ENCODE measurements at regions not wholly inside any gene's neighbourhood (a gene's known extent, or its start where the extent isn't known, plus 50 kb on each side); places are given as distances from the start of the nearest gene placed in this dataset.

DNA sequence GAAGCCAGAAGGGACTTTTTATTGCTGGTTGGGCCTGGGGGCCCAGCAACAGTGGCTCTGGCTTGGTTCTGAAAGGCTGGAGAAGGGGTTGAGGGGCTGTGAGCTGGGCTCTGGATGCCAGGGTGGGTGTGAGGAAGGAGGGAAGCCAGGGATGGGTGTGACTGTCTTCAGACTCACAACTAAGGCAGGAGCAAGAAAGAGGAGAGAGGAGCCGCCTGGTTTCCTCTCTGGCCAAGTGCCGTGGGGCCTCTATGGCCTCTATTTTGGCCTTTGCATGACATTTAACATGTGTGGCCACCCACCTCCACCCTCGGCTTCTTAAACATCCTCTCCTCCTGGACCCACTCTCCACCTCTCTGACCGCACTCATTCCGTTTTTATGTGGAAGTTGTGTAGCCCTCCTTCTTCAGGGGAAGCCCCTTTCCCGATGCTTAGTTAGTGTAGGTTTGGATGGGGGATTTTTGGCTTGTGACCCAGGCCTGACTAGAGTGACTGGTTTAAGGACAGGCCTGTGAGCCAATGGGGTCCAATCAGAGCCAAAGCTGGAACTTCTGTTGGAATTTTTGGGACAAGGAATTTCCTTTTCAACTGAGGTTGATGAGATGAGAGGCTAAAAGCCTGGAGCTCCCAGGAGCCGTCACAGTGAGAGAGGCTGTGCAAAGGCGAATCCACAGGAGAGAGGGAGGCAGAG is 517.8 kb downstream of the CCDC171 start:
- intact Hi-C loops (cut with DNase I), result no loop called here
- H3K27me3 ChIP-seq, result no peaks in the 10 kb centered on the region
- WGBS, 3 donors, result 84 to 91% (median 90%) methylated on average over 8 of the region's 8 CpGs

DNA sequence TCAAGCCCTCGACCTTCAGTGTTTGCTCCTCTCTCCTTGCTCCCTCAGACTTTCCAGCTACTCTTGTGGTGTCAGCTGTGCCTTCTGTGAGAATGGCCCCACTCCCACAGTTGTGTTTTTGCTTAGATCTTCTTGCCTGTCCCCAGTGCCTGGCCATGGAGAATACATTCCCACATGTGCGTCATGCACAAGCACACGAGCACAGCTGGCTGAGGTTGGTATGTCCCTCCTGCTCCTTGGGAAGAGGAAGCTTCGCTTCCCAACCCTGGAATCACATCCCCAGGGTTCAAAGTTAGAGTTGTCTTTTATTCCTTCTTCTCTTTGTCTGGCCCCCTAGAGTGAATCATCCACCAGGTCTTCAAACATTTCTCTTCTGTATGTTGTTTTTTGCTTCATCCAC is 518.6 kb downstream of the CCDC171 start:
- TF ChIP-seq, protein P1, sequence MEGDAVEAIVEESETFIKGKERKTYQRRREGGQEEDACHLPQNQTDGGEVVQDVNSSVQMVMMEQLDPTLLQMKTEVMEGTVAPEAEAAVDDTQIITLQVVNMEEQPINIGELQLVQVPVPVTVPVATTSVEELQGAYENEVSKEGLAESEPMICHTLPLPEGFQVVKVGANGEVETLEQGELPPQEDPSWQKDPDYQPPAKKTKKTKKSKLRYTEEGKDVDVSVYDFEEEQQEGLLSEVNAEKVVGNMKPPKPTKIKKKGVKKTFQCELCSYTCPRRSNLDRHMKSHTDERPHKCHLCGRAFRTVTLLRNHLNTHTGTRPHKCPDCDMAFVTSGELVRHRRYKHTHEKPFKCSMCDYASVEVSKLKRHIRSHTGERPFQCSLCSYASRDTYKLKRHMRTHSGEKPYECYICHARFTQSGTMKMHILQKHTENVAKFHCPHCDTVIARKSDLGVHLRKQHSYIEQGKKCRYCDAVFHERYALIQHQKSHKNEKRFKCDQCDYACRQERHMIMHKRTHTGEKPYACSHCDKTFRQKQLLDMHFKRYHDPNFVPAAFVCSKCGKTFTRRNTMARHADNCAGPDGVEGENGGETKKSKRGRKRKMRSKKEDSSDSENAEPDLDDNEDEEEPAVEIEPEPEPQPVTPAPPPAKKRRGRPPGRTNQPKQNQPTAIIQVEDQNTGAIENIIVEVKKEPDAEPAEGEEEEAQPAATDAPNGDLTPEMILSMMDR (IDR thresholded peaks at IDR 0.05), result no peak
- Histone ChIP-seq H3K9me3 (no peaks in the 10 kb centered on the region), H3K27ac (no peak overlapping the region), H3K36me3 (no peaks in the 10 kb centered on the region), H3K4me3 (no peak overlapping the region), H3K4me1 (ENCODE audit: insufficient read depth) (no peaks in the 10 kb centered on the region), H3K27me3 (no peaks in the 10 kb centered on the region)
- WGBS, 3 donors, result 93 to 99% (median 93%) methylated on average over 4 of the region's 4 CpGs
- DNase-seq, result no peak
- intact Hi-C loops (cut with DNase I), result no loop called here

More for the DNA sequence above, 517.8 kb downstream of the CCDC171 start:
- Histone ChIP-seq H3K27ac (no peak overlapping the region), H3K4me3 (no peak overlapping the region), H3K4me1 (ENCODE audit: insufficient read depth) (no peaks in the 10 kb centered on the region), H3K36me3 (no peaks in the 10 kb centered on the region), H3K9me3 (no peaks in the 10 kb centered on the region)
- TF ChIP-seq, protein P1 (IDR thresholded peaks at IDR 0.05), result no peak
- TF ChIP-seq EP300 (IDR thresholded peaks at IDR 0.05) (no peak), POLR2A (IDR thresholded peaks at IDR 0.05) (no peak)
- DNase-seq, result no peak

DNA sequence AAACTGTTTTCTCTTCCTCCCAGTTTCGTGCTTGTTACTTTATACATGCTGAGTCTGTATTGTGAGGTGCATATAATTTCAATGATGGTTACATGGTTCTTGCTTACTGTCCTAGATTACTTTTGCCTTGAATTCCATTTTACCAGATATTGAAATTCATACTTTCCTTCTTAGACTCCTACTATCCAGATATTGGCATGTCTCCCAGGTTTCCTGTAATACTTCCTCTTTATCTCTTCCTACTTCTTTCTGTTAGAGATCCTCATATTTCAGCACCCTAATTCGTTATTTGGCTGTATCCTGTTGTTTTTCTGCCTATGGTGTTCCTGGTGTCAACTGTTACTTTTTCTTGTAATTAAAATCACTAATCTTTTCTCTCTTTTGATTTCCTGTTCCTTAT is 522.1 kb downstream of the CCDC171 start:
- no peak overlapping the region for H3K4me3 ChIP-seq
- 13 to 19% (median 19%) methylated on average over 2 of the region's 2 CpGs for WGBS, 3 donors
- intact Hi-C loops (cut with DNase I), result no loop called here
- no peaks in the 10 kb centered on the region for H3K9me3 ChIP-seq
- no peaks in the 10 kb centered on the region for H3K27me3 ChIP-seq
- H3K36me3 ChIP-seq, result no peaks in the 10 kb centered on the region
- TF ChIP-seq, protein P1 (IDR thresholded peaks at IDR 0.05), result no peak
- no peak for TF ChIP-seq EP300 (IDR thresholded peaks at IDR 0.05)
- TF ChIP-seq POLR2A (IDR thresholded peaks at IDR 0.05), result no peak
- H3K4me1 ChIP-seq (ENCODE audit: insufficient read depth), result no peaks in the 10 kb centered on the region
- H3K27ac ChIP-seq, result no peak overlapping the region
- DNase-seq, result no peak

- Histone ChIP-seq H3K27me3 (no peaks in the 10 kb centered on the region), H3K27ac (no peak overlapping the region), H3K36me3 (no peaks in the 10 kb centered on the region), H3K4me3 (no peak overlapping the region), H3K9me3 (no peaks in the 10 kb centered on the region), H3K4me1 (ENCODE audit: insufficient read depth) (no peaks in the 10 kb centered on the region)
- no peak for DNase-seq
- intact Hi-C loops (cut with DNase I), result no loop called here
- TF ChIP-seq EP300 (IDR thresholded peaks at IDR 0.05), result no peak
- TF ChIP-seq, protein P1 (IDR thresholded peaks at IDR 0.05), result no peak
- no peak for TF ChIP-seq POLR2A (IDR thresholded peaks at IDR 0.05)
- 25 to 52% (median 34%) methylated on average over 1 of the region's 1 CpG for WGBS, 3 donors
Measured at GRCh38 chr9:16075696-16076095, 522.9 kb downstream of the CCDC171 start.

Data from ovary (tissue), 7 donors.